ENCODE measurements at regions not wholly inside any gene's neighbourhood (a gene's known extent, or its start where the extent isn't known, plus 50 kb on each side); places are given as distances from the start of the nearest gene placed in this dataset.
A peak's percentile ranks its signal among the peaks of the same experiment; 100 is the strongest.
"Not testable (repeated sequence)": the region's sequence is repeated elsewhere in the genome, so short reads cannot be mapped to it uniquely, and the experiment has no call there.

GRCh38 chr3:5035113-5035512 is 55.9 kb downstream of the BHLHE40 start:
- no peak for DNase-seq

GRCh38 chr3:5035692-5036391 is 56.6 kb downstream of the BHLHE40 start:
- no peak for DNase-seq

- no peak for DNase-seq
These were observed 57.1 kb downstream of the BHLHE40 start for GRCh38 chr3:5036392-5036766.

GRCh38 chr3:5036858-5037257 is 57.6 kb downstream of the BHLHE40 start:
- DNase-seq, result no peak

- no peak for DNase-seq
These were observed 60.3 kb downstream of the BHLHE40 start for GRCh38 chr3:5039585-5039984.

GRCh38 chr3:5041315-5041714 is 62.1 kb downstream of the BHLHE40 start:
- DNase-seq, result no peak

GRCh38 chr3:5045961-5046360 is 66.7 kb downstream of the BHLHE40 start:
- no peak for DNase-seq

GRCh38 chr3:5047764-5048419 is 68.7 kb downstream of the BHLHE40 start:
- no peak for DNase-seq

GRCh38 chr3:5051772-5052171 is 70.3 kb upstream of the ARL8B start:
- DNase-seq, result no peak

- DNase-seq, result no peak
These were observed 69.8 kb upstream of the ARL8B start for GRCh38 chr3:5052247-5052646.

GRCh38 chr3:5053021-5053831 is 68.9 kb upstream of the ARL8B start:
- no peak for DNase-seq

- DNase-seq, result no peak
These were observed 68.0 kb upstream of the ARL8B start for GRCh38 chr3:5054098-5054497.

GRCh38 chr3:5054579-5054978 is 67.5 kb upstream of the ARL8B start:
- not testable (repeated sequence) for DNase-seq

- no peak for DNase-seq
These were observed 66.6 kb upstream of the ARL8B start for GRCh38 chr3:5055357-5056110.

GRCh38 chr3:5056111-5056391 is 66.0 kb upstream of the ARL8B start:
- no peak for DNase-seq

GRCh38 chr3:5057272-5057671 is 64.8 kb upstream of the ARL8B start:
- no peak for DNase-seq

GRCh38 chr3:5057857-5058324 is 64.2 kb upstream of the ARL8B start:
- peak; percentile 36 for DNase-seq

GRCh38 chr3:5058471-5058951 is 63.6 kb upstream of the ARL8B start:
- DNase-seq, result no peak

- no peak for DNase-seq
These were observed 62.3 kb upstream of the ARL8B start for GRCh38 chr3:5059782-5060181.

GRCh38 chr3:5061218-5061569 is 60.9 kb upstream of the ARL8B start:
- no peak for DNase-seq

GRCh38 chr3:5063724-5064123 is 58.4 kb upstream of the ARL8B start:
- no peak for DNase-seq

- DNase-seq, result peak; percentile 77
These were observed 53.5 kb upstream of the ARL8B start for GRCh38 chr3:5068531-5069050.

GRCh38 chr3:5069627-5070026 is 52.5 kb upstream of the ARL8B start:
- DNase-seq, result no peak
